Daoy (cell line): ENCODE measurements at regions not wholly inside any gene's neighbourhood (a gene's known extent, or its start where the extent isn't known, plus 50 kb on each side); places are given as distances from the start of the nearest gene placed in this dataset.
"Not testable (repeated sequence)": the region's sequence is repeated elsewhere in the genome, so short reads cannot be mapped to it uniquely, and the experiment has no call there.

ENCODE experiments used
- DNase-seq: peaks from one replicate; pipeline ENCODE4 v3.0.0-alpha.2; 2015; ENCODE audit warnings: low read depth

DNA sequence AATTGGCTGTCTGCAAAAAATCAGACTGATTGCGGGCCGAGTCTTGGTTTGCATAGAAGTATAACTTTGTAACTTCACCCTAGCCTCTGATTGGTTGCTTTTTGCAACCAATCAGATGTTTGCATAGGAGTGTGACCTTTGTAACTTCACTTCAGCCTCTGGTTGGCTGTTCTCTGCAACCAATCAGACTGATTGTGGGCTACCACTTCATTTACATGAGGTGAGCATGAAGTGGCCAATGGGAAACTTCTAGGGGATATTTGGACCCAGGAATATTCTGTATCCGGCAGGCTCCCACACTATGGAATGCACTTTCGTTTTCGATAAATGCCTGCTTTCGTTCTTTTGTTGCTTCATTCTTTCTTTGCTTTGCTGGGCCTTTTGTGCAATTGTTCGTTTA is 667.7 kb downstream of the FAM133A start:
- DNase-seq, result not testable (repeated sequence)

- no peak for DNase-seq
Measured at GRCh38 chrX:94361241-94361640, 687.2 kb downstream of the FAM133A start.

DNA sequence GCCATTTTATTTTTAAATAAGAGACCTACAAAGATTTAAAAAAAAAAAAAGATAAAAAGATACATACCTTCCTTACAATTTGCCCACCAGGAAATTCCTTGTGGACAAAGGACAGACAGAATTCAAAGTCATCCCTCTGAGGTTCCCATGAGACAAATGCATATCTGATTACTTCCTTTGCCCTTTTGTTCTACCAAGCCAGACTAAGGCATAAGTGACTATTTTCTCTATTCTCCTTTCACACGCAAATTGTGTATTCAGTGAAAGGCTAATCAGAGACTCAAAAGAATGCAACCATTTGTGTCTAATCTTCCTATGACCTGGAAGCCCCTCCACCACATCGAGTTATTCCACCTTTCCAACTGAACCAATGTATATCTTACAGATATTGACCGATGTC is 691.7 kb downstream of the FAM133A start:
- no peak for DNase-seq

DNA sequence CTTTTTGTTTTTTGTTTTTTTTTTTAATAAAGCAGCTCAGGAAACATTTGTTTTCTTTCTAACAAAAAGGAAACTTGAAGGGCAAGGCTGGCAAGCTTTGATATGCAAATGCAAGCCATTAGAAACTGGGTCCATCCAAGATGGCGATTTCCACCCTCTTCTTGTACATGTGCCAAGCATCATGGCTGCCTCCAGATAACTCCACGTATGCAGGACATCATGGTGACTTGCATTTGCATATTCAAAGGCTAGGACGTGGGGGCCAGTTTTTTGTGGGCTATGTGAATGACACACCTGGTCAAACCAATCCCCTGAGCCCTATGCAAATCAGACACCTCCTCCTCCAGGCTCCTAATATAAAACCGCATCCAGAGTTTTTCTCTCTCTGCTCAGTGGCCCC is 692.6 kb downstream of the FAM133A start:
- DNase-seq, result no peak

GRCh38 chrX:94389044-94389443 is 715.0 kb downstream of the FAM133A start:
- no peak for DNase-seq

DNA sequence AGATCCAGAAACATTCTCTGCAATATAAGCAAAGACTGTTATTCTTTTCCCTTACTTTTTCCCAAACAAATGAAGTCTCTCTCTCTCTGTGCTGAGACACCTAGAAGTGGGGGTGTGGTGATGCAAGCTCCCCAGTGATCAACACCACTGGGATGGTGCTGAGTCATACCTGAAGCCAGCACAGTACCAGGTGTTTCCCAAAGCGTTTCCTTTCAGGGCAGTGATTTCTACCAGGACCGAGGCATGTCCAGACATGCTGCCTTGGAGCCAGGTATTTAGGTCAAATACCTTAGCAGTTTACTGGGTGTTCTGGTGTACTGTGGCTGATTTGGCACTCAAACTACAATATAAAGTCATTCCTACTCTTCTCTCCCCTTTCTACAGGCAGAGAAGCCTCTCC is 726.5 kb downstream of the FAM133A start:
- no peak for DNase-seq

- no peak for DNase-seq
Measured at GRCh38 chrX:94401426-94401825, 727.4 kb downstream of the FAM133A start.

GRCh38 chrX:94414746-94415145 is 740.7 kb downstream of the FAM133A start:
- DNase-seq, result no peak

DNA sequence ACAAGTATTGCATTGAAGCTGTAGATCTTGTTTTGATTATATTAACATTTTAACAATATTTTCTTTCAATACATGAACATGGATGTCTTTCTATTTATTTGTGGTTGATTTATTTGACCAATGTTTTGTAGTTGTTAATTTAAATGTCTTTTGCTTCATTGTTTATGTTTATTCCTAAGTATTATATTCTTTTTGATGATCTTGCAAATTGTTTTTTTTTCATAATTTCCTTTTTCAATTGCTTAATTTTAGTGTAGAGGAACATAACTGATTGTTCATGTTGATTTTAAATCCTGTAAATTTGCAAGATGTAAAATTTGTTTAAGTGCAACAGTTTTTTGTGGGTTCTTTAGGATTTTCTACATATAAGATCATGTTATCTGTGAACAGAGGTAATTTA is 744.1 kb downstream of the FAM133A start:
- DNase-seq, result no peak

DNA sequence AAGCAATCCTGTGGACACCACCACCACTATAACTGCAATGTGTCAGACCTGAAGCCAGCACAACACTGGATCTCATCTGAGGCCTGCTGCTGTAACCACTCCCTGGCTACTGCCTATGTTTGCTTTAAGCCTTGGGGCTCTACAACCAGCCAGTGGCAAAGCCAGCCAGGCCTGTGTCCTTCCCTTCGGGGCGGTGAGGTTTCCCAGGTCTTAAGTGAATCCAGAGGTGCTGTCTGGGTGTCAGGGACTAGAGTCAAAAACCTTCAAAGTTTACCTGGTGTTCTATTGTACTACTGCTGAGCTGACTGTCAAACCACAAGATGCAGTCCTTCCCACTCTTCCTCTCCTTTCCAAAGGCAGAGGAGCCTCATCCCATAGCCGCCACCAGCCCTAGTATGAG is 750.5 kb downstream of the FAM133A start:
- DNase-seq, result no peak

DNA sequence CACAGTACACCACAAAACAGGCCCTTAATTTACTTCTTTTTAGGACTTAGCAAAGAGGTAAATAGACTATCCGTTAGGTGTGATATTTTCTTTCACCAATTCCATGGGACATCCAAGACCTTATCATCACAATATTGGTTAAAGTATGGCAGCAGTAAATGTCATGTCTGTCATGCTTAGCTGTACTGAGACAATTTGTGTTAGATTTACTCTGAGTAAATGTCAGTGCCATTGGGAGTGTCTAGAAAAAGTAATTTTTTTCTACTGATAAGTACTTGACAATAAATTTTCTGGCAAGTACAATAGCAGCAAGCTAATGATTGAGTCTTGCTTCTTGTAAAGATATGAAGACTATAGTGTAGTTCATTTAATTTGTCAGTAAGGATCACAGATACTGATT is 756.1 kb downstream of the FAM133A start:
- no peak for DNase-seq

GRCh38 chrX:94435799-94436198 is 761.8 kb downstream of the FAM133A start:
- no peak for DNase-seq

GRCh38 chrX:94454159-94454558 is 780.2 kb downstream of the FAM133A start:
- DNase-seq, result no peak

GRCh38 chrX:94454606-94455005 is 780.6 kb downstream of the FAM133A start:
- no peak for DNase-seq

GRCh38 chrX:94455782-94456181 is 781.8 kb downstream of the FAM133A start:
- no peak for DNase-seq

DNA sequence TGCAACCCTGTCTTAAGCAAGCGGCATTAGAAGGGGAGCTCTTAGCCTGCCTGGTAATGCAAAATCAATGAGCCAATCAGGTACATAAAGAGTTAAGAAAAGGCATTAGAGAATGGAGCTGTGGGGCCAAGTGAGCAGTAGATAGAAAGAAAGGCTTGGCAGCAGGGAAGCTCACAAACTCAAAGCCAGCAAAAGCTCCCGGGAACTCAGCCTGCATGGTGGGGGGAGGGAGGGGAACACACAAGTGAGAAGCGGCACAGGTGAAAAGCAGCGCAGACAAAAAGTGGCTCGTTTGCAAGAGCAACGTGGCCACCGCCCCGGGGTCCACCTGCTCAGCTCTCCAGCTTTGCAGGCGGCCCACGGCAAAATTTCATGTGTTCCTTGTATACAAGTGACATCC is 818.5 kb downstream of the FAM133A start:
- no peak for DNase-seq

GRCh38 chrX:94493405-94493804 is 819.4 kb downstream of the FAM133A start:
- DNase-seq, result no peak

DNA sequence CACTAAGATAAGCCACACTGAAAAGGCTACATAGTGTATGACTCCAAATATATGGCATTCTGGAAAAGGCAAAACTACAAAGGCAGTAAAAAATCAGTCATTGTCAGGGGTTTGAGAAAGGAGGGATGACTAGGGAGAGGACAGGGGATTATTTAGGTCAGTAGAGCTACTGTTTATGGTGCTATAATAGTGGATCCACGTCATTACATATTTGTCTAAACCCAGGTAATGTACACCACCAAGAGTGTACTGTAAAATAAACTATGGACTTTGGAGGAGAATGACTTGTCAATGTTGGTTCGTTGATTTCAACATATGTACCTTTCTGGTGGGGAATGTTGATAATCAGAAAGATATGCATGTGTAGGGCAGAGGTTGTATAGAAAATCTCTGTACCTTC is 837.6 kb downstream of the FAM133A start:
- DNase-seq, result no peak

GRCh38 chrX:94515009-94515408 is 841.0 kb downstream of the FAM133A start:
- DNase-seq, result no peak

DNA sequence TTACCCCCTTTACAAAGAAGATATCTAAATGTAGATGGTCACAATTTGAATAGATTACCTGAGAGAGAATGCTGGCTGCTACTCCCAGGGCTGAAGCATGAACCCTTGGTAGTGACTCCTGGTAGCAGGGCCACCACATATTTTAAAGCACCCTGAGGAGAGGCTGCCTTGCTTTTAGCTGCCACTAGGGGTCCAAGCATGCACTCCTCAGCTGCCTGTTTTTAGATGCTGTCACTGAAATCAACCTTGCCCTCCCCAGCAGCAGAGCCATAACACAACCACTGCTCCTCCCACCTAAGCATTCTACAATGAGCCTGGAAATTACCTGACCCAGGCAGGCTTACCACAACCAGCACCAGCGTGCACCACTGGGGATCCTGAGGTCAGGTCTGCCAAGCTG is 850.9 kb downstream of the FAM133A start:
- DNase-seq, result no peak

DNA sequence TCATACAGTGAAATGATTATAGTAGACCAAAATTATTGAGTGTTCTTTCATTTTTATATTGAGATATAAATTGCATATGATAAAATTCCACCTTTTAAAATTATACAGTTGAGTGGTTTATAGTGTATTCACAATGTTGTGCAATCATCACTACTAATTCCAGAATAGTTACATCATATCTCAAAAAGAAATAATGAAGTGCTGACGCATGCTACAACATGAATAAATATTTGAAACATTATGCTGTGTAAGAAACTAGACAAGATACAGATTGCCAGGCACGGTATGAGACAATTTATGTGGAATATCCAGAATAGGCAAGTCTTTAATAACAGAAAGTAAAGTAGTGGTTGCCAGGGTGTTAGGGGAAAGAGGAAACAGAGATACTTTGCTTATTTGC is 871.7 kb downstream of the FAM133A start:
- DNase-seq, result no peak

GRCh38 chrX:94551831-94552230 is 877.8 kb downstream of the FAM133A start:
- DNase-seq, result no peak

- no peak for DNase-seq
Measured at GRCh38 chrX:94560930-94561329, 886.9 kb downstream of the FAM133A start.

- no peak for DNase-seq
Measured at GRCh38 chrX:94576367-94577004, 902.5 kb downstream of the FAM133A start.

- no peak for DNase-seq
Measured at GRCh38 chrX:94600077-94600476, 926.1 kb downstream of the FAM133A start.
